Brain microvascular endothelial cell (primary cell): ENCODE measurements at regions not wholly inside any gene's neighbourhood (a gene's known extent, or its start where the extent isn't known, plus 50 kb on each side); places are given as distances from the start of the nearest gene placed in this dataset.

Experiments
- DNase-seq: peaks from one replicate; pipeline ENCODE4 v3.0.0-alpha.2; 2020
- H3K27ac ChIP-seq: fragments of 250-450 bp; sonication (Bioruptor Pico); 2 replicates; pipeline ENCODE4 v1.5.1; 2020; ENCODE audit warnings: mild to moderate bottlenecking, moderate library complexity
- H3K27me3 ChIP-seq: fragments of 250-450 bp; sonication (Bioruptor Pico); replicated peaks from 2 replicates; pipeline ENCODE4 v1.5.1; 2020; ENCODE audit warnings: mild to moderate bottlenecking
- H3K36me3 ChIP-seq: fragments of 250-450 bp; sonication (Bioruptor Pico); replicated peaks from 2 replicates; pipeline ENCODE4 v1.5.1; 2020; ENCODE audit warnings: mild to moderate bottlenecking
- H3K4me3 ChIP-seq: 2 replicates; pipeline ENCODE4 v1.5.1; 2011; ENCODE audit warnings: low read depth, mild to moderate bottlenecking, control low read depth, low read length, moderate library complexity
- in situ Hi-C: cut with HindIII; loops from 2 replicates; pipeline ENCODE4 v1.10.0; 2017; ENCODE audit warnings: low sequenced_read_pairs, low pct_ligation_motif_present
- TF ChIP-seq, protein P1 (sequence below): IDR thresholded peaks from 2 replicates; pipeline ENCODE4 v1.5.1; 2011; ENCODE audit warnings: low read depth, mild to moderate bottlenecking, moderate library complexity, low read length, control low read depth, inconsistent platforms; ENCODE audit errors: missing control alignments

DNA sequence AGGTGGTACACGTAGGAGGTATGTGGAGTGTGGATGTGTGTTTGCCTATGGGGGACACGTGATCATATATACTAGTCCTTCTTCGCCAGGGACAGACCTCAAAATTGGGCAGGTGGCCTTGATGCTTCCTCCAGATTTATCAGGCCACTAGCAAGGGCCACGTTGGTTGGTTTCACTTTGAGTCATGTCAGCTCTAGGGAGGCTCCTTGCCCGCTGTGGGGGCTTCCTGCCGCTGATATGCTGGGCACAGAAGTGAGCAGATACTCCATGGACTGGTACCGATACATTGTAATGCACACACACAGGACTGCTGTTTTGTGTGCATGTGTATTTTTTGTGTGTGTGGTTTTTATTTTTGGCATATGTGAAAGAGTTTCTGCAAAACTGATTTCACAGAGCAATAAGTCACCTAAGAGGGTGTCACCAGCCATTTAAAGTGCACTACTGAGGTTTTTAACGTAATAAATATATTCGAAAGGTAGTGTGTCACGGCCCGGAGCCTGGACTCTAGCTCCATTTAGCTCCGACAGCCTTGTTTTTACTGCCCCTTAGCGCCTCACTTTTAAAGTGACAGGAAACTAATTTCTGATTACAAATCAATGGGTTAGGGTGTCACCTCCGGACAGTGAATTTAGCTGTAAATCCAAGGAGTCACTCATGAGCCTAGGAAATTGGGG is 605.5 kb upstream of the SALL1 start:
- no peaks in the 10 kb centered on the region for H3K36me3 ChIP-seq
- DNase-seq = no peak
- no peak overlapping the region for H3K4me3 ChIP-seq
- in situ Hi-C loops = loop anchor here (25.0 kb wide), 1 partner anchor 469 kb away; no protein-coding TSS in a partner anchor
- H3K27me3 ChIP-seq = no peaks in the 10 kb centered on the region
- TF ChIP-seq, protein P1, sequence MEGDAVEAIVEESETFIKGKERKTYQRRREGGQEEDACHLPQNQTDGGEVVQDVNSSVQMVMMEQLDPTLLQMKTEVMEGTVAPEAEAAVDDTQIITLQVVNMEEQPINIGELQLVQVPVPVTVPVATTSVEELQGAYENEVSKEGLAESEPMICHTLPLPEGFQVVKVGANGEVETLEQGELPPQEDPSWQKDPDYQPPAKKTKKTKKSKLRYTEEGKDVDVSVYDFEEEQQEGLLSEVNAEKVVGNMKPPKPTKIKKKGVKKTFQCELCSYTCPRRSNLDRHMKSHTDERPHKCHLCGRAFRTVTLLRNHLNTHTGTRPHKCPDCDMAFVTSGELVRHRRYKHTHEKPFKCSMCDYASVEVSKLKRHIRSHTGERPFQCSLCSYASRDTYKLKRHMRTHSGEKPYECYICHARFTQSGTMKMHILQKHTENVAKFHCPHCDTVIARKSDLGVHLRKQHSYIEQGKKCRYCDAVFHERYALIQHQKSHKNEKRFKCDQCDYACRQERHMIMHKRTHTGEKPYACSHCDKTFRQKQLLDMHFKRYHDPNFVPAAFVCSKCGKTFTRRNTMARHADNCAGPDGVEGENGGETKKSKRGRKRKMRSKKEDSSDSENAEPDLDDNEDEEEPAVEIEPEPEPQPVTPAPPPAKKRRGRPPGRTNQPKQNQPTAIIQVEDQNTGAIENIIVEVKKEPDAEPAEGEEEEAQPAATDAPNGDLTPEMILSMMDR = no peak
- no peak overlapping the region for H3K27ac ChIP-seq

DNA sequence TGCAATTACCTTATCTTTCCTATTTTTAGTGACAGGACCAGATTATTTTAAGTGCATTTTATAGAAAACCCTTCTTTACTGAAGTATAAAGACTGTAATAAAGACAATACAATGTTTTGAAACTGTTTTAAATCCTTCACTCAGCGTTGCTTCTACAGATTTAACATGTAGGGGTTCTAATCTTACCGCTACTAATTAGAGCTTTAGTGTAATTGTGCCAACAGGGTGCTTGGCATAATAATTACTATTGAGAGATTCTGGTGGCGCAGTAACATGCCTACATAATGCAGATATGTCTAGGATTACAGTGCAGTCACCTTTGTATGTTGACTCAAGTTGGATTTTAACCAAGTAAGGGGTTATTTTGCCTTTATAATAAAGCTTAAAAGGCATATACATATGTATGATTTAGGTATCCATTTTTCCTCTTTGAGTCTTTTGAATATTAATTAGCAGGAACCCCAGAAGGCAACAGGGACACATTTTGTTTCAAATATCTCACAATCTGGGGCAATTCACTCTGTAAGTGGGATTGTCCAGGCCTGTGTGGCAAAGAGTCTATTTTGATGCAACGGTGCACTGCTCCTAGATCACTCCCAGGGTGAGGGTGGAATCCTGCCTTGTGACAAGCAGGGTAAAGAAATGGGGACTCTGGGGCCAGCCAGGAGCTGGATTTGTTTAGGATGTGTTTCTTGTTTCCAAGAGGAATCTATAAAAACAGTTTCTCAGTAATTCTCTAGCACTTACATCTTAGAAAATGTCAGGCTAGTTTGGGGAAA is 604.7 kb upstream of the SALL1 start:
- TF ChIP-seq, protein P1 = no peak
- Histone ChIP-seq H3K4me3 (no peak overlapping the region), H3K27me3 (no peaks in the 10 kb centered on the region), H3K36me3 (no peaks in the 10 kb centered on the region), H3K27ac (no peak overlapping the region)
- in situ Hi-C loops = loop anchor here (25.0 kb wide), 1 partner anchor 468 kb away; no protein-coding TSS in a partner anchor
- no peak for DNase-seq

DNA sequence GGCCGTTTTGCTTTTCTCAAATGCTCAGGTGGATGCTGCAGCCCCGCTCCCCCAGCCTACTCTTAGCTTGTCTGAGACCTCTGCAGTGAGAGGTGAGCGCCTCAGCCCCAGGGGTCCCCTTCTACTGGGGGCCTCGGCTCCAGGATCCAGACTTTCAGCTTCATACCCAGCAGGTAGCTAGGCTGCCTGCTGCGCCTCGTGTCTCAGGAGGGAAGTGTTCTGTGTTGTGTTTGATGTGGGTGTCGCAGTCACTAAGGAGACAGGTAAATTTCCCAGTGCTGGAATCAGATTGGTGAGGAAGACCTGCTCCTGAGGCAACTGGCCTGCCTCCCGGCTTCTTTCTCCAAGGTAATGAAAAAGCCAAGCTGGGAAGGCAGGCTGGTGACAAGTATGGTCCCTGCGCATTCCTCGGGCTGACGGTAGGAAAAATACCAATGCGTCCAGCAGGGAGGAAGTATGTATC is 604.0 kb upstream of the SALL1 start:
- no peak overlapping the region for H3K27ac ChIP-seq
- H3K4me3 ChIP-seq = no peak overlapping the region
- H3K36me3 ChIP-seq = no peaks in the 10 kb centered on the region
- no peak for DNase-seq
- in situ Hi-C loops = loop anchor here (25.0 kb wide), 1 partner anchor 468 kb away; no protein-coding TSS in a partner anchor
- no peaks in the 10 kb centered on the region for H3K27me3 ChIP-seq
- TF ChIP-seq, protein P1 = no peak

DNA sequence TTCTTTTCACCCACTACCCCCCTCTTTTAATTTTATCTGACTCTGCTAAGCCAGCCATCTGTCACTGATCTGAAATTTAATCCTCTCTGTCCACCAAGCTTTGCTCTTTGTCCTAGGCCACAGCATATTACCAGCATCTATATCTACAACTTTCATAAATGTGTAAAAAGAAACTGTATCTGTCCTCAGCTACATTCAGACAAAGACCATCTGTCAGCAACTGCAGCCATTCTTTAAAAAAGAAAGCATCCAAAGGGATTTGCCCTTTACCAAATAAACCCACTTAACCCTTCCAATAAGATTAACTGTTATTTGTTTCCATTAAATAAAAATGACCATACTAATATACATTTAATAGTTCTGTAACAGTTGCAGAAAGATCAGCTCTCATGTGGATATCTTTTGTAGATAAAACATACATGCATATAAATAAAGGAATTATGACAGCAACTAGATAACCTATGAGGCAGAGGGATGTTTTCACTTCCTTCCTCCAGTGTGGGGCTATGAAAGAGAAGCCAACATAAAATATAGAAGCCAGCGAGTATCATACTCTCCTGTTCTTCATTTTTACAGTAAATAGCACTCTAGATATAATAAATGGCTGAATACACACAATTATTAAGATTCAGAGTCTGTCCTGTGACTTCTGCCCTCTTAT is 602.5 kb upstream of the SALL1 start:
- no peak for DNase-seq
- TF ChIP-seq, protein P1 = no peak
- H3K36me3 ChIP-seq = no peaks in the 10 kb centered on the region
- H3K27me3 ChIP-seq = no peaks in the 10 kb centered on the region
- H3K4me3 ChIP-seq = no peak overlapping the region
- H3K27ac ChIP-seq = no peak overlapping the region
- in situ Hi-C loops = loop anchor here (25.0 kb wide), 1 partner anchor 466 kb away; no protein-coding TSS in a partner anchor

DNA sequence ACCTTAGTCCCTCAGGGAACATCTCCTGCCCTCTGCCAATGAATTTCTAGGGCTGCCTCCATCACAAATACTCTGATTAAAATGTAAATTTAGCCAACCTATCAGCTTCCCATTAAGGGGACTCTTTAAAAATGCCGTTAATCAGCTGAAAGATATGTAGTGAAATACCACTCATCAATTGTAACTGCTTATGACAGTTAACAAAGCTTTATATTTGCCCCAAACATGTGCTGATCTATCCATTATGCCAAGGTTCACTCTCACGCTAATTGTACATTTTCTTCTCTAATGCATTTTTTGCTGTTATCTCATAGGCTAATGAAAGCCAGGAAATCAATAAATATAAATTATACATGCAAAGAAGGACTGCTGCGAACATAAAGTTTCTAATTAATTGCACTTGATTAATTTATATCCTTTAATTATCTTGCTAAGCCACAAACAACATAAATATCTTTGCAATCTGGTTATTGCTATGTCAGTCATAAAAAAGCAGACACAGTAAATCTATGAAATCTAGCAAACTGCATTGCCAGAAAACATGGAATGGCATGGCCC is 601.4 kb upstream of the SALL1 start:
- Histone ChIP-seq H3K27ac (no peak overlapping the region), H3K27me3 (no peaks in the 10 kb centered on the region), H3K36me3 (no peaks in the 10 kb centered on the region), H3K4me3 (no peak overlapping the region)
- in situ Hi-C loops = loop anchor here (25.0 kb wide), 1 partner anchor 465 kb away; no protein-coding TSS in a partner anchor
- TF ChIP-seq, protein P1 = no peak
- DNase-seq = no peak
